Activated CD4-positive, CD25-positive, alpha-beta regulatory T cell treated with anti-CD3 and anti-CD28 coated beads, Interleukin-2, amount 50 U/mL, for 16 hours (primary cell): ENCODE measurements at regions not wholly inside any gene's neighbourhood (a gene's known extent, or its start where the extent isn't known, plus 50 kb on each side); places are given as distances from the start of the nearest gene placed in this dataset.

ENCODE experiments used
- DNase-seq: peaks from one replicate; pipeline ENCODE4 v3.0.0-alpha.2; 2020; ENCODE audit warnings: low read depth, low spot score

GRCh38 chr22:22999523-22999922 is 70.8 kb upstream of the GNAZ start:
- DNase-seq, result no peak

GRCh38 chr22:23000657-23001347 is 69.5 kb upstream of the GNAZ start:
- DNase-seq, result no peak

GRCh38 chr22:23001463-23001862 is 68.9 kb upstream of the GNAZ start:
- DNase-seq, result no peak

- DNase-seq, result no peak
Measured at GRCh38 chr22:23002612-23003180, 67.6 kb upstream of the GNAZ start.

GRCh38 chr22:23007823-23008222 is 62.5 kb upstream of the GNAZ start:
- DNase-seq, result no peak

GRCh38 chr22:23008896-23009295 is 61.4 kb upstream of the GNAZ start:
- no peak for DNase-seq
